ENCODE measurements at regions not wholly inside any gene's neighbourhood (a gene's known extent, or its start where the extent isn't known, plus 50 kb on each side); places are given as distances from the start of the nearest gene placed in this dataset.

DNA sequence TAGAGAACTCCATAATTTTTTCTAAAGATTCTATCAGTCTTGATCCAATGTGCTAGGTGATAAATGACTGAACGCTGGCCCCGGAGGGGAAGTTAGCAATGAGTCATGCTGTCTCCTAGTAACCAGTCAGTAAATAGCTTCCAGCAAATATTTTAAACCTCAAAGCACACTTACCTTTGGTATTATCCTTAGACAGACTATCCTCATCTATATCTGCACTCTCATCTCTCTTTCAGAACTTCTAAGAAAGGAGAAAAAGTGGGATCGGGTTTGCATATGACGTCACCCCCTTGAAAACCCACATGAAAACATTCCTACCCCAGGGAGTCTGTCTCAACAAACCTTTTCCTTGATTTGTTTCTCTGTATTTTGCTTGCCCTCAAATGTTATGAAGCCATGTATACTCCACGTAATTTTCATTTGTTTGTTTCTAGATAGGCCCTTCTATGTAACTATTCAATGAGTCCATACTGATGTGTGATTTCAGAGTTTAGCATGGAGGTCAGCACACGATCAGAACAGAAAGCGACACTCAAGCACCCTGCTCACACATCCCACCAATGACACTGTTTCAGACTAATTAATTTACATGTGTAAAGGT is 174.9 kb upstream of the NRP1 start:
- TF ChIP-seq, protein P1, sequence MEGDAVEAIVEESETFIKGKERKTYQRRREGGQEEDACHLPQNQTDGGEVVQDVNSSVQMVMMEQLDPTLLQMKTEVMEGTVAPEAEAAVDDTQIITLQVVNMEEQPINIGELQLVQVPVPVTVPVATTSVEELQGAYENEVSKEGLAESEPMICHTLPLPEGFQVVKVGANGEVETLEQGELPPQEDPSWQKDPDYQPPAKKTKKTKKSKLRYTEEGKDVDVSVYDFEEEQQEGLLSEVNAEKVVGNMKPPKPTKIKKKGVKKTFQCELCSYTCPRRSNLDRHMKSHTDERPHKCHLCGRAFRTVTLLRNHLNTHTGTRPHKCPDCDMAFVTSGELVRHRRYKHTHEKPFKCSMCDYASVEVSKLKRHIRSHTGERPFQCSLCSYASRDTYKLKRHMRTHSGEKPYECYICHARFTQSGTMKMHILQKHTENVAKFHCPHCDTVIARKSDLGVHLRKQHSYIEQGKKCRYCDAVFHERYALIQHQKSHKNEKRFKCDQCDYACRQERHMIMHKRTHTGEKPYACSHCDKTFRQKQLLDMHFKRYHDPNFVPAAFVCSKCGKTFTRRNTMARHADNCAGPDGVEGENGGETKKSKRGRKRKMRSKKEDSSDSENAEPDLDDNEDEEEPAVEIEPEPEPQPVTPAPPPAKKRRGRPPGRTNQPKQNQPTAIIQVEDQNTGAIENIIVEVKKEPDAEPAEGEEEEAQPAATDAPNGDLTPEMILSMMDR (conservative IDR thresholded peaks at IDR 0.05; ENCODE audit: low read length): no peak
- no peak overlapping the region for H3K4me3 ChIP-seq (ENCODE audit: low read length)
- peak; percentile 77 for DNase-seq (ENCODE audit: low read depth)

DNA sequence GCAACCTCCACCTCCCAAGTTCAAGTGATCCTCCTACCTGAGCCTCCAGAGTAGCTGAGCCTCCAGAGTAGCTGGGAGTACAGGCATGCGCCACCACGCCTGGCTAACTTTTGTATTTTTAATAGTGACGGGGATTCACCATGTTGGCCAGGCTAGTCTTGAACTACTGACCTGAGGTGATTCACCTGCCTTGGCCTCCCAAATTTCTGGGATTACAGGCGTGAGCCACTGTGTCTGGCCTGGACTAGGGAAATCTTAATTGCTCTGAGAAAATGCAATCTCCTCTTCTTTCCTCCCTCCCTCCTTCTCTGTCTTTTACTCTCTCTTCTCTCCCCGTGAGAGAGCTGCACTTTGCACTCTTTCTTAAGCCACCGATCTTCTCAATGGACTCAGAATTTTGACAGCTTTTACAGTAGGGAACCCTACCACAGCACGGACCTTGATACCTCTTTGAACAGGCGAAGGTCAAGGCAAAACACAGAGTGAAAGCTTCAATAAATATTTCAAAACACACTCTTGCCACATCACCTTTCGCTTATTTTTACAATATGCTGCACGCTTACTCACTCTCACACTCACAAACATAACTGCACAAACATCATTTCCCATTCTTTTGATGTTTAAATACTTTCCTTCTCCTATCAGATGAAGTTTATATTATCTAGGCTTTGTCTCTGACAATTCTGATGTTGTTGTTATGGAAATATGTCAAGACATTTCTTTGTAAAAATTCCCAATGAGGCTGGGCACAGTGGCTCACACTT is 173.4 kb upstream of the NRP1 start:
- TF ChIP-seq, protein P1 (conservative IDR thresholded peaks at IDR 0.05; ENCODE audit: low read length): no peak
- DNase-seq (ENCODE audit: low read depth): no peak
- no peak overlapping the region for H3K4me3 ChIP-seq (ENCODE audit: low read length)

DNA sequence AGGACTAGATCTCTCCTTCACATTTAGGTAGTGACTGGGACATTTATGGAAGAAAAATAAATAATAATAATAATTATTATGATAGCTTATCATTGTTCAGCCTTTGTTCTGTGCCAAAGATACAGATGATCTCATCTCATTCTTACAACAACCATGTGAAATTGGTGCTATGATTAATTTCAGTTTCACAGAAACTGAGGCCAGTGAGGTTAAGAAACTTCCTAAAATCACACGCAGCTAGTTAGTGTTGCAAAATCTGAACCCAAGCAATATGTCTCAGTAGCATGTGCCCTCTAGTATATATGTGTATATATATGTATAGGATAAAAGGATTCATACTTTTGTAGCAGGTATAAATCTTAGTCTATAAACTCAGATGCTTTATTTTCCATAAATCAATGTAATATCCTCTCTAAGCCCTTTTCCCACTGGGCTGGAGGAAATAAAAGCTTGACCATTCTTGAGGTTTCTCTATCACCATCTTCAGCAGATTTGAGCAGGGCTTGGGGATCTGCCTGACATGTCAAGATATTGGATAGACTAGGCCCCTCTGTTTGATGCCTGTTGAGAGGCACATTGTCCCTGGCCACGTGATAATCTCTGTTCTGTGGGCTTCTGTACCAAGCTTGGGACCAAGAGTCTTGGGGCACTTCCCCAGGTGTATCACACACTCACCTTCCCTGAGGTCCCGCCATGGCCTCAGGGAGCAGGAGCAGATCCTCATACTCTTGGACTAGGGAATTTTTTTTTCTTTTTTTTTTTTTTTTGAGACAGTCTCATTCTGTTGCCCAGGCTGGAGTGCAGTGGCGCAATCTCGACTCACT is 172.6 kb upstream of the NRP1 start:
- TF ChIP-seq, protein P1 (conservative IDR thresholded peaks at IDR 0.05; ENCODE audit: low read length): no peak

DNA sequence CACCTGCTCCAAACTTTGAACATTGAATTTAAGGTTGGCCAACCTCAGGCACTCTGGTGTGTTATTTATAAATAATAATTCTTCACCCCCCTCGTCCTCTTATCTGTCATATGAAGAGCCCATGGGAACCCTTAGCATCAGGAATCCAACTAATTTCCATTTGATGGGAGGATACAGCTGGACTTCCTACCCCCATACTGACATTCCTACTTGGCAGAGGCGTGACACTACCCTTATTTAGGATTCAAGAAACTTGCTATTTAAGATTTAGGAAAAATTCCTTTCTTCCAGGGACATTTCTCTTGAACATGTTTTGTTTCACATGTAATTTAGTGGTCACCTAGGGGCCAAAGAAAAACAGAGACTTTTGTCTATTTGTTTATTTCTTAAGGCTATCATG is 171.9 kb upstream of the NRP1 start:
- no peak overlapping the region for H3K4me3 ChIP-seq (ENCODE audit: low read length)
- DNase-seq (ENCODE audit: low read depth): no peak
- TF ChIP-seq, protein P1 (conservative IDR thresholded peaks at IDR 0.05; ENCODE audit: low read length): no peak

More for the DNA sequence above, 172.6 kb upstream of the NRP1 start:
- peak; percentile 52 for DNase-seq (ENCODE audit: low read depth)
- H3K4me3 ChIP-seq (ENCODE audit: low read length): no peak overlapping the region

DNA sequence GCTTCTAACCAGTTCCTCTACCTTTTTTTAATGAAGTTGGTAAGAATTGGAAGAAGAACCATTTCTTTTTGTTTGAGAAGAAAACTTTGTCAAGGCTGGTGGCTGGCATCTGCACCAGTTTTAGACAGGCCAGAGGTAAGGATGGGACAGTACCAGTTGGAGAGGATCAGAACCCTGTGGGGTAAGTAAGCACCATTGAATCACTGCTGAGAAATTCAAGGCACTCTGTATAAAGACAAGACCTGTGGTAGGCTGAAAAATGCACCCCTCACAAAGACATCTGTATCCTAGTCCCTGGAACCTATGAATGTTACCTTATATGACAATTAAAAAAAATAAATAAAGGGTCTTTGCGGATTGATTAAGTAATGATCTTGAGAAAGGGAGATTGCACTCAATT is 166.7 kb upstream of the NRP1 start:
- H3K4me3 ChIP-seq (ENCODE audit: low read length): no peak overlapping the region
- TF ChIP-seq, protein P1 (conservative IDR thresholded peaks at IDR 0.05; ENCODE audit: low read length): no peak
- DNase-seq (ENCODE audit: low read depth): no peak

DNA sequence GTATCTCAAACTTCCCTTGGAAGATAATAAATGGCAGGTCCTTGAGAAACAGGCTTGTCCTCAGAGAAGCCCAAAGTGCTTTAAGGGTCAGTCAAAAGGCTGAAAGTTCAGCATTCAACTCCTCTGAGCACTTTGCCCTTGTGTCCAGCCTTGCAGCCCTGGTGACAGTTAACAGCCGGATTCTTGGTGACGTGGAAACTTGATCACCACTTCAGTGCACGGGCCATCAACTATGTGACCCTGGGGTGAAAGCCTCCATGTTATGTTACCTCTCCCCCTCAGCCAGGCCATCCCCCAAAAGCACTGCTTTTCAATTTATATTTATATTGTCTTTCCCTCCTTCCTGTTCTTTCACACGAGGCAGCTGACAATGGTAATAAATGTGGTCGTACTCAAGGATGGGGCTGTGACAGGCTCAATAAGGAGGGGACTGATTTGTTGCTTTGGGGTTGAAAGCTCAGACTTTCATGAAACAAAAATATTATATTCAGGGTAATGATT is 164.0 kb upstream of the NRP1 start:
- no peak overlapping the region for H3K4me3 ChIP-seq (ENCODE audit: low read length)
- TF ChIP-seq, protein P1 (conservative IDR thresholded peaks at IDR 0.05; ENCODE audit: low read length): no peak
- DNase-seq (ENCODE audit: low read depth): no peak
